HG02798 (cell line): ENCODE measurements at regions not wholly inside any gene's neighbourhood (a gene's known extent, or its start where the extent isn't known, plus 50 kb on each side); places are given as distances from the start of the nearest gene placed in this dataset.

Source experiments
- ATAC-seq: cut with Tn5 transposase; IDR thresholded peaks from one replicate; pipeline ENCODE4 v1.9.1; 2021; ENCODE audit warnings: mild to moderate bottlenecking; ENCODE audit not compliant: unreplicated experiment, poor library complexity

DNA sequence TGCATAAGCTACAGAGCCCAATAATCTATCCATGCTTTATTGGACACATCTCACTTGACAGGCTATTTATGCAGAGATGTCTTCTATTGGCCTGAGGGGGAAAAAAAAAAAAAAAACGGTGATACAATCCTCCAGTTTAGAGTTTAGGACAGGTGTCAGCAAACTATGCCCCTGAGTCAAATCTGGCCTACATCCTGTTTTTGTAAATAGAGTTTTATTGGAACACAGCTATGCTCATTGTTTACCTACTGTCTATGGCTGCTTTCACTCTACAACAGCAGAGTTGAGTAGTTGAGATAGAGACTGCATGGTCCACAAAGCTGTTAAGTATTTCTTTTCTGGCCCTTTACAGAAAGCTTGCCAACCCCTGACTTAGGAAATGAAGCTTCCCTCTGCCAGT lies 403.1 kb downstream of the C12orf75 start:
- no peak for ATAC-seq

DNA sequence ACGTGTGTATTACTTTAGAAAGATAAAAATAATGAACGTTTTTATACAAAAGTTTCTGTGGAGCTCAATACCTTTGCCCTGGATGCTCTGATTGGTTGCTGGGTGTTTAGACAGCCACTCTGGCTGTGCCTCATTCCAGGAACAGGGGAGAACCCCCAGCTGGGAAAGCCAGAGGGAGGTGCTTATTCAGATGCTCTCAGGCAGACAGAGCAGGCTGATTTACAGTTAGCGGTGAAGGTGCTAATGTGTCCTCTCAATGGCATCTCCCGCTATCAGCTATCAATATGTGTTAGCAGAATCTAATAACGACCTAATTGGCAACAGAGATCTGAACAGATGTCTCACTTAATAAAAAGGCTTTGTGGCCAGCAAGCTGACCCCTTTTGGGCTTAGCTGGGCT lies 402.3 kb downstream of the NUAK1 start:
- ATAC-seq, result no peak

DNA sequence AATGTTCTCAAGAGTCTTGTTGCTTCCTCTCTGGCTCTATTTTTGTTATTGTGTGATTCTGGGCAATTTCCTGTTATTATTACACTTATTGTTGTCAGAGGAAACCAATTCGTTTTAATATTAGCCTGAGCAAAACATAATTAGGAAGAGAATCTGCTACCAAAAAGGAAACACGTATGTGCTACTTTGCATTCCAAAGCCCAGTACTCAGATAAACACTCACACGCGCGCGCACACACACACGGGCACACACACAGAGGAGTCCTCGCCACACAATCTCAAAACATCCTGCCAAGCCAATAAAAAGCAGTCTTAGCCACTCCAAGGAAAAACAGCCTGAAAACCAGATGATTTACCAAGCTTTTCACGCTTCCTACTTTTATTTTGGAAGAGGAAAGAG lies 400.7 kb downstream of the NUAK1 start:
- no peak for ATAC-seq

GRCh38 chr12:105740369-105740768 lies 398.4 kb downstream of the NUAK1 start:
- ATAC-seq, result no peak

GRCh38 chr12:105740970-105741725 lies 397.6 kb downstream of the NUAK1 start:
- ATAC-seq, result no peak

DNA sequence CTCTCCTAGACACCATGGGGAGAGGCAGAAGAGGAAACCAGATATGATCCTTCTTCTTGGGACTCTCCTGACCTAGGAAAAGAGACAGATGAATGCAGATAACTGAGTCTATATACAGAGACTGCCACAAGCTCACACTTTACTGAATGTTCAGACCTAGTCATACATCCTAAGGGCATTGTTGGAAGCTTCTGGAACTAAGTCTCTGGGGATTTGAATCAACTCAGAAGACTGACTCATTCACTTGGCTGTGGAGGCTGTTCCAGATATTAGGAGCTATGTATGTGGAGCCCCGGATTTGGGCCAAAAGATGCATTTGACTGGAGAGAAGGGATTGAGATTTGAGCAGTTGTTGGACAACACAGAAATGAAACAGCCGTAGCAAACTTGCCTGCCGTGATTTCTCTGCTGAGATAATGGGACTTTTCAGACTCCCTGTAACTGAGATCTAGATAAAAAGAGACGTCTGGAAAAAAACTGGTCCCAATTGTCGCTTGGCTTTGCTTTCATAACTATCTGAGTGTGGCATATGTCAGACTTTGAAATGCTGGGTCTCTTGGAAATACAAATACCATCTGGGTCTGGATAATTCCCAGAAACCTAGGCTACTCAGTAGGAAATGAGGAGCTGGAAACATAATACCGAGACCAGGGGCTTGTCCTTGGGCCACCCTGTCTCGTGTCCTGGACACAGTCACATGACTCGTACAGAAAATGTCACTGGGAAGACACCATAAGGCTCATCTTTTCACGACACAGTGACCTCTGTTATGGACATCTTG lies 396.8 kb downstream of the NUAK1 start:
- no peak for ATAC-seq

GRCh38 chr12:105742567-105742874 lies 396.2 kb downstream of the NUAK1 start:
- ATAC-seq, result no peak

GRCh38 chr12:105744371-105745058 lies 394.2 kb downstream of the NUAK1 start:
- ATAC-seq, result no peak

DNA sequence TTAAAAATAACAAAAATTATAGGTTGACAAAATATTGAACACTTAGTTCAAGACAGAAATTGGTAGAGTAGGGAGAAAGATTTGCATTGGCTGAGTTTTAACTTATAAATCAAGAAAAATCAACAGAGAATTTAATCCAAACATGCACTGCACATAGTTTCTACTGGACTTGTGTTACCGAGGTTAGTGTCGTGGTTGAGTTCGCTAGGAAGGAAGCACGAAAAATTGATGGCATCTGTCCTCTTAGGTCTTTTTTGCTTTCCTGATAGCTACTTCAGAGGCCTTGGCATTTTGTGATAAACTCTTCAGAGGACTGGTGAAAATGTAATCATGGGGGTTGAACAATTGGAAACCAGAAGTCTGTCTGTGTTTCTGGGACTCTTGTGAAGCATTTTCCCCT lies 392.9 kb downstream of the NUAK1 start:
- no peak for ATAC-seq

- no peak for ATAC-seq
Measured at GRCh38 chr12:105748806-105749600, 389.8 kb downstream of the NUAK1 start.

- ATAC-seq, result no peak
Measured at GRCh38 chr12:105750096-105750495, 388.7 kb downstream of the NUAK1 start.

DNA sequence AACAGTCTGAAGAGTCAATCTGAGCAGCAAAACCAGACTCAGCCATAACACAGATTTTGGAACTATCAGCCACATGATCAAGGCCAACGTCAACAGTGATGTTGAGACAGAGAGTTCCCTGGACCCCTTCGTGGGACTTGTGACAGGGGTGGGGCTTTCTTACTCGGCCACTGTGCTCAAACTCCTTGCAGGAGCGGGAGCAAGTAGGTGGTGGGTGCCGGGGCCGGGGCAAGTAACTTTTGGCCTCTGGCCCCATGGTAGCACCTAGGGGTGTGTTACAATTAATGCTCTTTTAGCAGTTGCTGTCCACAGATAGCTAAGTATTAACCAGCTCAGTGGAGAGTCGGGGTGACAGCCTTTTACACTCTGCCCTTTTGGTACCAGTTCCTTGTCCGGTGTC lies 384.4 kb downstream of the NUAK1 start:
- ATAC-seq, result no peak

DNA sequence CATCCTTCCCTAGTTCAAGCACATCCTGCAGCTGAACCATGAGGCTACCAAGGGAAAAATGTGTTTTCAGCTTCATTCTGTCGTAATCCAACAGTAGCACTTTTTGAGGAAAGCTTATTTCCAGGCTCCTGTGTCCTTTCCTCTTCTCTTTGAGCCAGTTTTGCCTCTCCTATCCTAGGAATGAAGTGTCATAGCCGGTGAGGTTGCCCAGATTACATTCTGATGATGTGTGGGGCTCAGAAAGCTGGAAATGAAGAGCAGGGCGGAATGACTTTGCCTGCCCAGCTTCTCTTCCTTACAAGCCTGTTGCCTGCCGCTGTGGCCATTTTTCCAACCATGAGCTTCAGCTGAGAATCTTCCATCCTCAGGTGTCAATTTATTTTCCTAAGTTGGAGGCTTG lies 381.8 kb downstream of the NUAK1 start:
- no peak for ATAC-seq

DNA sequence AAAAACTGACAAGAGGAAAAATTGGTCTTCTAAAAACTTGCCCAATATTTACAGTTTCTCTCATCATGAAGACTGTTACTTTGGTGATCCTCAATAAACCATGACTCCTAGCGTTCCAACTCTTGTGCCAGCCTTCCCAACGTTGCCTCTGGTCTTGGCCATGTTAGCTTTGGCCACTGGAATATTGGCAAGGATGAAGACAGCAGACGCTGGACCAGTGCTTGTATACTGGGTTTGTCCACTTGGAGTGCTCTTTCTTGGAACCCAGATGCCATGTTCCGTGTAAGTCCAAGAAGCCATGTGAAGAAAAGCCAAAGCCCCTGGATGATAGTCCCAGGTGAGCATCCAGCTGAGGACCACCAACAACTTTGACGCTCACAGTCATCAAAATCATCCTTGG lies 379.6 kb downstream of the NUAK1 start:
- ATAC-seq, result no peak

- no peak for ATAC-seq
Measured at GRCh38 chr12:105761075-105761474, 377.7 kb downstream of the NUAK1 start.

DNA sequence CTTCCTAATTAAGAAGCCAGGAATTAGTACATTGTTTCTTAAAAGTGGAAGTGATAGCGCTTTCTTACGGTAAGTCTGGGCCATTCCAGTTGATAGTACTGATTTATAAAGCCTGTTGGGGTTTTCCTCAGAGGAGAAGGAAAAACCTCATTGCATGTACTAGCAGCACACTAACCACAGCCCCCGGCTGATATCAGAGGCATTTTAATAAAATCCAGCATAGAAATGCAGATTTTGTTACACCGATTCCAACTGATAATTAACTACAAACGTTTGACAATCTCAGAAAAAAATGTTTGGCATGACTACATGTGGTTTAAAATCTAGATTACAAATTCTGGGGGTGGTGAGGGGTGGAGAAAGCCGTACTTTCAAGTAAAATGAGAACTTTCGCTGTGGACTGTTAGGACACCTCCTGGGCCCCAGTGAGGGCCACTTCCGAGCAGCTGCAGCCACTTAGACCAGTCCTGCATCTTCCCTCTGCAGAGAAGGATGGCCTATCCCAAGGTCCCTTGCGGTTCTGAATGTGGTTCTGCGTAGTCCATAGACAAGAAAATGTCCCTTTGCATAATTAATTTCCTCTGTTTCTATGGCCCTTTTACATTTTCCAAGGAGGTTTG lies 374.4 kb downstream of the NUAK1 start:
- no peak for ATAC-seq

GRCh38 chr12:105765053-105766014 lies 373.4 kb downstream of the NUAK1 start:
- no peak for ATAC-seq

- no peak for ATAC-seq
Measured at GRCh38 chr12:105766029-105766428, 372.7 kb downstream of the NUAK1 start.

DNA sequence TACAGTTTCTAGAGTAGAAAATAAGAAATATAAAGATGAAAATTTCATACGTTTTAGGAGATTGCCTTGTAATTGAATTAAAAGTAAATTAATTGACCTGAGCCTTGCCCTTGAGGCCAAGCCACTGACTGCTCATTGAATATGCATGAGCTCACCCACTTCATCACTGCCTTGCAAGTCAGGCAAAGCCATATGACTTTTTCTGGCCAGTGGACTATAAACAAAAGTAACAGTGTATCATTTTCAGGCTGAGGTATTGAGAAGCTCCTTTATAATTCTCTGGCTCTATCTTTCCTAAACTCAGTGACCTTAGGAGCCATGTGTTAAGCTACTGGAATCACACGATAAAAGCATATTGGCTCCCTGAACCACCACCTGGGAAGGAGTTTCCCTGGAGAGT lies 369.3 kb downstream of the NUAK1 start:
- no peak for ATAC-seq
